SK-N-SH treated with all-trans-retinoic acid at 6 μM for 48 hours (cell line): ENCODE measurements at regions not wholly inside any gene's neighbourhood (a gene's known extent, or its start where the extent isn't known, plus 50 kb on each side); places are given as distances from the start of the nearest gene placed in this dataset.

ENCODE experiments used
- ATAC-seq: fragments of 200-7000 bp; cut with Tn5 transposase; 3 replicates; pipeline ENCODE4 v1.9.1; 2020; ENCODE audit warnings: mild to moderate bottlenecking, moderate library complexity
- ARNTL ChIP-seq: fragments of 450-650 bp; formaldehyde crosslinking; IDR thresholded peaks from 2 replicates; pipeline ENCODE4 v1.5.0; 2020; ENCODE audit warnings: low read depth, mild to moderate bottlenecking, moderate library complexity, borderline replicate concordance
- BACH2 ChIP-seq: fragments of 250-450 bp; sonication (Bioruptor Pico); IDR thresholded peaks from 2 replicates; pipeline ENCODE4 v1.9.0; 2021; ENCODE audit warnings: mild to moderate bottlenecking, borderline replicate concordance
- CREB5 ChIP-seq: fragments of 250-450 bp; sonication (Bioruptor Pico); IDR thresholded peaks from 2 replicates; pipeline ENCODE4 v1.5.1; 2020; ENCODE audit warnings: low read depth, mild to moderate bottlenecking, moderate library complexity
- CSRNP3 ChIP-seq: fragments of 250-450 bp; sonication (Bioruptor Pico); IDR thresholded peaks from 2 replicates; pipeline ENCODE4 v1.5.1; 2021; ENCODE audit warnings: mild to moderate bottlenecking, moderate library complexity
- ESRRG ChIP-seq: fragments of 250-450 bp; sonication (Bioruptor Pico); IDR thresholded peaks from 2 replicates; pipeline ENCODE4 v1.6.1; 2021; ENCODE audit warnings: mild to moderate bottlenecking
- OSR1 ChIP-seq: fragments of 250-450 bp; sonication (Bioruptor Pico); IDR thresholded peaks from 2 replicates; pipeline ENCODE4 v1.8.0; 2022; ENCODE audit warnings: moderate library complexity, mild to moderate bottlenecking, inconsistent platforms
- POU6F1 ChIP-seq: fragments of 250-450 bp; sonication (Bioruptor Pico); IDR thresholded peaks from 2 replicates; pipeline ENCODE4 v1.8.0; 2021; ENCODE audit warnings: low read depth, mild to moderate bottlenecking, moderate library complexity, borderline replicate concordance
- PPARA ChIP-seq: fragments of 250-450 bp; sonication (Bioruptor Pico); IDR thresholded peaks from 2 replicates; pipeline ENCODE4 v1.5.0; 2020; ENCODE audit warnings: mild to moderate bottlenecking, borderline replicate concordance
- RARB ChIP-seq: fragments of 250-450 bp; sonication (Bioruptor Pico); IDR thresholded peaks from 2 replicates; pipeline ENCODE4 v1.8.0; 2021; ENCODE audit warnings: mild to moderate bottlenecking, moderate library complexity
- SNAI2 ChIP-seq: fragments of 250-450 bp; sonication (Bioruptor Pico); IDR thresholded peaks from 2 replicates; pipeline ENCODE4 v1.5.0; 2020; ENCODE audit warnings: mild to moderate bottlenecking, moderate library complexity
- TOX ChIP-seq: fragments of 250-450 bp; sonication (Bioruptor Pico); IDR thresholded peaks from 2 replicates; pipeline ENCODE4 v1.8.0; 2021; ENCODE audit warnings: mild to moderate bottlenecking, moderate library complexity, borderline replicate concordance
- TSHZ2 ChIP-seq: fragments of 250-450 bp; sonication (Bioruptor Pico); IDR thresholded peaks from 2 replicates; pipeline ENCODE4 v1.5.0; 2020; ENCODE audit warnings: mild to moderate bottlenecking, moderate library complexity
- ZC3H10 ChIP-seq: fragments of 250-450 bp; sonication (Bioruptor Pico); IDR thresholded peaks from 2 replicates; pipeline ENCODE4 v1.5.1; 2021; ENCODE audit warnings: mild to moderate bottlenecking, moderate library complexity
- ZFP3 ChIP-seq: fragments of 250-450 bp; sonication (Bioruptor Pico); IDR thresholded peaks from 2 replicates; pipeline ENCODE4 v1.5.0; 2020; ENCODE audit warnings: mild to moderate bottlenecking, moderate library complexity
- ZFP30 ChIP-seq: fragments of 450-650 bp; formaldehyde crosslinking; IDR thresholded peaks from 2 replicates; pipeline ENCODE4 v1.5.0; 2022; ENCODE audit warnings: mild to moderate bottlenecking, moderate library complexity
- ZNF565 ChIP-seq: fragments of 450-650 bp; formaldehyde crosslinking; conservative IDR thresholded peaks from 2 replicates; pipeline ENCODE4 v1.5.0; 2020; ENCODE audit warnings: low read depth, mild to moderate bottlenecking, moderate library complexity
- ZNF70 ChIP-seq: fragments of 450-650 bp; formaldehyde crosslinking; IDR thresholded peaks from 2 replicates; pipeline ENCODE4 v1.5.0; 2020; ENCODE audit warnings: mild to moderate bottlenecking, moderate library complexity
- TF ChIP-seq, protein P1 (sequence below): fragments of 250-450 bp; sonication (Bioruptor Pico); IDR thresholded peaks from 2 replicates; pipeline ENCODE4 v1.8.0; 2020; ENCODE audit warnings: mild to moderate bottlenecking, moderate library complexity, borderline replicate concordance

GRCh38 chr21:20452935-20453334 is 545.3 kb upstream of the NCAM2 start:
- ATAC-seq: no peak
- TF ChIP-seq ARNTL (CRISPR knock-in tag) (no peak), ZC3H10 (no peak), RARB (CRISPR knock-in tag) (no peak)

DNA sequence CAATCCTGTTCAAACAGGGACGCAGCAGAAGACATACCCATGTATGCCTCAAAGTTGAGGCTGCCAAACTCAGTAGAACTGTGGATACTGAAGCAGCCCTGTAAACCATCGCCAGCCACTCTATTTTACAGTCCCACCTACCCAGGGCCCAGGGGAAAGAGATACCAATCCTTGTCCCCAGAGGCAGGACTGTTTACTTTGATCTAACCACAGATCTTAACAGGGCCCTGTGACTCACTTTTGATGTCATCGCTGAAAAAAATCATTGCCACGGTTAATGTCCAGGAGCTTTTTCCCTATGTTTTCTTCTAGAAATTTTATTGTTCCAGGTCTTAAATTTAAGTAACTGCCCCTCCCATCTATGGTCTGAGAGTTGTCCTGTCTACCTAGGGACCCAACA is 538.4 kb upstream of the NCAM2 start:
- TF ChIP-seq, protein P1, sequence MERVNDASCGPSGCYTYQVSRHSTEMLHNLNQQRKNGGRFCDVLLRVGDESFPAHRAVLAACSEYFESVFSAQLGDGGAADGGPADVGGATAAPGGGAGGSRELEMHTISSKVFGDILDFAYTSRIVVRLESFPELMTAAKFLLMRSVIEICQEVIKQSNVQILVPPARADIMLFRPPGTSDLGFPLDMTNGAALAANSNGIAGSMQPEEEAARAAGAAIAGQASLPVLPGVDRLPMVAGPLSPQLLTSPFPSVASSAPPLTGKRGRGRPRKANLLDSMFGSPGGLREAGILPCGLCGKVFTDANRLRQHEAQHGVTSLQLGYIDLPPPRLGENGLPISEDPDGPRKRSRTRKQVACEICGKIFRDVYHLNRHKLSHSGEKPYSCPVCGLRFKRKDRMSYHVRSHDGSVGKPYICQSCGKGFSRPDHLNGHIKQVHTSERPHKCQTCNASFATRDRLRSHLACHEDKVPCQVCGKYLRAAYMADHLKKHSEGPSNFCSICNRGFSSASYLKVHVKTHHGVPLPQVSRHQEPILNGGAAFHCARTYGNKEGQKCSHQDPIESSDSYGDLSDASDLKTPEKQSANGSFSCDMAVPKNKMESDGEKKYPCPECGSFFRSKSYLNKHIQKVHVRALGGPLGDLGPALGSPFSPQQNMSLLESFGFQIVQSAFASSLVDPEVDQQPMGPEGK (CRISPR knock-in tag): no peak
- TF ChIP-seq CREB5 (CRISPR knock-in tag) (no peak), ZNF70 (CRISPR knock-in tag) (no peak), OSR1 (CRISPR knock-in tag) (no peak), POU6F1 (CRISPR knock-in tag) (no peak), TOX (CRISPR knock-in tag) (no peak), TSHZ2 (CRISPR knock-in tag) (no peak), PPARA (no peak)
- no peak for ATAC-seq

- no peak for ATAC-seq
- TF ChIP-seq TOX (CRISPR knock-in tag) (no peak), SNAI2 (CRISPR knock-in tag) (no peak), ZC3H10 (no peak), ZFP3 (no peak), ESRRG (CRISPR knock-in tag) (no peak), CSRNP3 (CRISPR knock-in tag) (no peak), TSHZ2 (CRISPR knock-in tag) (no peak), ZNF70 (CRISPR knock-in tag) (no peak), PPARA (no peak), RARB (CRISPR knock-in tag) (no peak), ZNF565 (CRISPR knock-in tag) (no peak), BACH2 (CRISPR knock-in tag) (no peak), ZFP30 (no peak)
- TF ChIP-seq, protein P1 (CRISPR knock-in tag): no peak
Observed at GRCh38 chr21:20463362-20463761, 534.8 kb upstream of the NCAM2 start.
